ENCODE measurements at regions not wholly inside any gene's neighbourhood (a gene's known extent, or its start where the extent isn't known, plus 50 kb on each side); places are given as distances from the start of the nearest gene placed in this dataset.
"Not testable (repeated sequence)": the region's sequence is repeated elsewhere in the genome, so short reads cannot be mapped to it uniquely, and the experiment has no call there.

DNA sequence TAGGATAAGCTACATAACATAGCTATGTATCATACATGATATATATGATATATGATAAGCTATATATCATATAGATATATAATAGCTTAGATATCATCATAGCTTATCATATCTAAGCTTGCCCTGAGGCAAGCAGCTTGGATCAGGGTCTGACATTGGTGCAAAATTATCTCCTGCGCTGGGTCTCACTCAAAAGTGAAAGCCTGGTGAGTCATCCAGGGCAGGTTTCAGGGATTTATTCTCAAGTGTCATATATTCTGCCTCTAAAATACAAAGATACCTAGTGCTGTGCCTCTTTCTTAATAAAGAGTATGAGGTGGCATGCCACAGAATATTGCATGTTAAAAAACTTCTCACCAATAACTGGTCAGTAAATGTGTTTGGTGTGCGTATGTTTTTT lies 105.9 kb downstream of the CDC14C start:
- Histone ChIP-seq H3K27me3 (ENCODE audit: control insufficient read depth in 4 of 4, insufficient read depth in 4 of 4, low read length in 3 of 4) (no peaks in the 10 kb centered on the region), H3K4me1 (ENCODE audit: control insufficient read depth in 4 of 4, insufficient read depth in 4 of 4, low read length in 3 of 4) (no peaks in the 10 kb centered on the region), H3K4me3 (ENCODE audit: low read depth in 1 of 3, low read length in 3 of 3) (no peak overlapping the region), H3K9ac (ENCODE audit: low read depth in 1 of 2, low read length in 2 of 2) (no peak overlapping the region), H3K36me3 (ENCODE audit: control insufficient read depth in 4 of 4, insufficient read depth in 3 of 4, low read depth in 1 of 4, low read length in 3 of 4) (no peaks in the 10 kb centered on the region), H3K27ac (ENCODE audit: low read depth in 1 of 2, low read length in 2 of 2) (no peak overlapping the region), H3K9me3 (ENCODE audit: control insufficient read depth in 4 of 4, low read length in 3 of 4) (no peaks in the 10 kb centered on the region)
- WGBS: 89% methylated on average over 2 of the region's 2 CpGs
- no peak for TF ChIP-seq JUND (IDR thresholded peaks at IDR 0.05)
- no peak for TF ChIP-seq TAF1 (conservative IDR thresholded peaks at IDR 0.05)
- TF ChIP-seq HNF4G (IDR thresholded peaks at IDR 0.05): no peak
- TF ChIP-seq NR2F2 (IDR thresholded peaks at IDR 0.05): no peak
- no peak for TF ChIP-seq HNF4A (conservative IDR thresholded peaks at IDR 0.05)
- TF ChIP-seq, protein P1, sequence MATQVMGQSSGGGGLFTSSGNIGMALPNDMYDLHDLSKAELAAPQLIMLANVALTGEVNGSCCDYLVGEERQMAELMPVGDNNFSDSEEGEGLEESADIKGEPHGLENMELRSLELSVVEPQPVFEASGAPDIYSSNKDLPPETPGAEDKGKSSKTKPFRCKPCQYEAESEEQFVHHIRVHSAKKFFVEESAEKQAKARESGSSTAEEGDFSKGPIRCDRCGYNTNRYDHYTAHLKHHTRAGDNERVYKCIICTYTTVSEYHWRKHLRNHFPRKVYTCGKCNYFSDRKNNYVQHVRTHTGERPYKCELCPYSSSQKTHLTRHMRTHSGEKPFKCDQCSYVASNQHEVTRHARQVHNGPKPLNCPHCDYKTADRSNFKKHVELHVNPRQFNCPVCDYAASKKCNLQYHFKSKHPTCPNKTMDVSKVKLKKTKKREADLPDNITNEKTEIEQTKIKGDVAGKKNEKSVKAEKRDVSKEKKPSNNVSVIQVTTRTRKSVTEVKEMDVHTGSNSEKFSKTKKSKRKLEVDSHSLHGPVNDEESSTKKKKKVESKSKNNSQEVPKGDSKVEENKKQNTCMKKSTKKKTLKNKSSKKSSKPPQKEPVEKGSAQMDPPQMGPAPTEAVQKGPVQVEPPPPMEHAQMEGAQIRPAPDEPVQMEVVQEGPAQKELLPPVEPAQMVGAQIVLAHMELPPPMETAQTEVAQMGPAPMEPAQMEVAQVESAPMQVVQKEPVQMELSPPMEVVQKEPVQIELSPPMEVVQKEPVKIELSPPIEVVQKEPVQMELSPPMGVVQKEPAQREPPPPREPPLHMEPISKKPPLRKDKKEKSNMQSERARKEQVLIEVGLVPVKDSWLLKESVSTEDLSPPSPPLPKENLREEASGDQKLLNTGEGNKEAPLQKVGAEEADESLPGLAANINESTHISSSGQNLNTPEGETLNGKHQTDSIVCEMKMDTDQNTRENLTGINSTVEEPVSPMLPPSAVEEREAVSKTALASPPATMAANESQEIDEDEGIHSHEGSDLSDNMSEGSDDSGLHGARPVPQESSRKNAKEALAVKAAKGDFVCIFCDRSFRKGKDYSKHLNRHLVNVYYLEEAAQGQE (IDR thresholded peaks at IDR 0.05): no peak
- TF ChIP-seq SP1 (IDR thresholded peaks at IDR 0.05): no peak
- no peak for TF ChIP-seq FOXA1 (IDR thresholded peaks at IDR 0.05)
- TF ChIP-seq RAD21 (IDR thresholded peaks at IDR 0.05): no peak
- DNase-seq (ENCODE audit: low spot score): no peak

DNA sequence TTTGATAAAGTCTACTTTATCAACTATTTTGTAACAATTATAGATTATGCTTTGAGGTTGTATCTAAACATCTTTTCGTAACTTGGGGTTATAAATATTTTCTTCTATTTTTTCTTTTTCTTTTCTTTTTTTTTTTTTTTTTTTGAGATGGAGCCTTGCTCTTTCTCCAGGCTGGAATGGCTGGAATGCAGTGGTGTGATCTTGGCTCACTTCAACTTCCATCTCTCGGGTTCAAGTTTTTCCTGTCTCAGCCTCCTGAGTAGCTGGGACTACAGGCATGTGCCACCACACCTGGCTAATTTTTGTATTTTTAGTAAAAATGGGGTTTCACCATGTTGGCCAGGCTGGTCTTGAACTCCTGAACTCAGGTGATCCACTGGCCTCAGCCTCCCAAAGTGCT lies 108.8 kb downstream of the CDC14C start:
- H3K27me3 ChIP-seq (ENCODE audit: control insufficient read depth in 4 of 4, insufficient read depth in 4 of 4, low read length in 3 of 4); H3K4me3 ChIP-seq (ENCODE audit: low read depth in 1 of 3, low read length in 3 of 3); H3K9ac ChIP-seq (ENCODE audit: low read depth in 1 of 2, low read length in 2 of 2); H3K27ac ChIP-seq (ENCODE audit: low read depth in 1 of 2, low read length in 2 of 2); H3K36me3 ChIP-seq (ENCODE audit: control insufficient read depth in 4 of 4, insufficient read depth in 3 of 4, low read depth in 1 of 4, low read length in 3 of 4); H3K4me1 ChIP-seq (ENCODE audit: control insufficient read depth in 4 of 4, insufficient read depth in 4 of 4, low read length in 3 of 4); DNase-seq (ENCODE audit: low spot score); H3K9me3 ChIP-seq (ENCODE audit: control insufficient read depth in 4 of 4, low read length in 3 of 4): not testable (repeated sequence)
- 84% methylated on average over 2 of the region's 2 CpGs for WGBS

DNA sequence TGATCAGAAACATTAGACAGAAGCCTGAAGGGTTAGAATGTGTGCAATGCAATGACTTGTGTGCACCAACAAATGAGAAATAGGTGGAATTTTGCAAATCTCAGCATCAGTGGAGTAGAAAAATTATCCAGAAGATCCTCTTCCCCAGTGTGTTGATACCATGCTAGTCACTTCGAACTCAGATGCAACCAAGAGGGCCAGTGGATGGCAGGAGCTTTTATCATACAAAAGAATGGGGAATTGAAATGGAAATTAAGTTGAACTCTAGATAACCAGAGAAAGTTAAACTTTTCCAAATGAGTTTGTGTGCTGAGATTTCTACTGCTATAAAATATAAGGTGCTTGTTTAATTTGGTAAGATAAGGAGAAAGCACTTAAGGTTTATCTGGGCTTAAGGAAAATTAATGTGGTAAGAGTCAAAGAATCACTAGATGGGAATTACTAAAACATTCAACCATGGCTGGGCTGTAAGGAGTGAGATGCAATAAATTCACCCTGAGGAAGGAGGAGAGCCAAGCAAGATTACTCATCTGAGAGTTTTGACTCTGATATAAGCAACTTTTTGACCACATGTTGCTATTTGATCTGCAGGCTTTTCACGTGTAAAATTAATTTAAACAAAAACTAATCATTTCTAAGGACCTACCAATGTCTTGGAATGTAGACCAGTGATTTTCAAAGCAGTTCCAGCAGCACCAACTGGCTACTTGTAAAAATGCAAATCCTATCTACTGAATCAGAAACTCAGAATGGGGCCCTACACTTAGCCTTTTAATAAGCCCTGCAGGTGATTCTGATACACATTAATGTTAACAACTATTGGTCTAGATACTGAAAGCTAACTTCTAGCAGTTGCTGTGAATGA lies 113.2 kb downstream of the CDC14C start:
- no peaks in the 10 kb centered on the region for H3K9me3 ChIP-seq (ENCODE audit: control insufficient read depth in 4 of 4, low read length in 3 of 4)
- no peak for DNase-seq (ENCODE audit: low spot score)
- 16% methylated on average over 2 of the region's 2 CpGs for whole genome bisulfite sequencing
- no peak overlapping the region for H3K27ac ChIP-seq (ENCODE audit: low read depth in 1 of 2, low read length in 2 of 2)
- H3K9ac ChIP-seq (ENCODE audit: low read depth in 1 of 2, low read length in 2 of 2): no peak overlapping the region
- no peaks in the 10 kb centered on the region for H3K36me3 ChIP-seq (ENCODE audit: control insufficient read depth in 4 of 4, insufficient read depth in 3 of 4, low read depth in 1 of 4, low read length in 3 of 4)
- no peaks in the 10 kb centered on the region for H3K4me1 ChIP-seq (ENCODE audit: control insufficient read depth in 4 of 4, insufficient read depth in 4 of 4, low read length in 3 of 4)
- H3K4me3 ChIP-seq (ENCODE audit: low read depth in 1 of 3, low read length in 3 of 3): no peak overlapping the region
- no peaks in the 10 kb centered on the region for H3K27me3 ChIP-seq (ENCODE audit: control insufficient read depth in 4 of 4, insufficient read depth in 4 of 4, low read length in 3 of 4)
- TF ChIP-seq, protein P2, sequence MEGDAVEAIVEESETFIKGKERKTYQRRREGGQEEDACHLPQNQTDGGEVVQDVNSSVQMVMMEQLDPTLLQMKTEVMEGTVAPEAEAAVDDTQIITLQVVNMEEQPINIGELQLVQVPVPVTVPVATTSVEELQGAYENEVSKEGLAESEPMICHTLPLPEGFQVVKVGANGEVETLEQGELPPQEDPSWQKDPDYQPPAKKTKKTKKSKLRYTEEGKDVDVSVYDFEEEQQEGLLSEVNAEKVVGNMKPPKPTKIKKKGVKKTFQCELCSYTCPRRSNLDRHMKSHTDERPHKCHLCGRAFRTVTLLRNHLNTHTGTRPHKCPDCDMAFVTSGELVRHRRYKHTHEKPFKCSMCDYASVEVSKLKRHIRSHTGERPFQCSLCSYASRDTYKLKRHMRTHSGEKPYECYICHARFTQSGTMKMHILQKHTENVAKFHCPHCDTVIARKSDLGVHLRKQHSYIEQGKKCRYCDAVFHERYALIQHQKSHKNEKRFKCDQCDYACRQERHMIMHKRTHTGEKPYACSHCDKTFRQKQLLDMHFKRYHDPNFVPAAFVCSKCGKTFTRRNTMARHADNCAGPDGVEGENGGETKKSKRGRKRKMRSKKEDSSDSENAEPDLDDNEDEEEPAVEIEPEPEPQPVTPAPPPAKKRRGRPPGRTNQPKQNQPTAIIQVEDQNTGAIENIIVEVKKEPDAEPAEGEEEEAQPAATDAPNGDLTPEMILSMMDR (IDR thresholded peaks at IDR 0.05; ENCODE audit: low read depth, low read length, missing input control): no peak
- TF ChIP-seq HNF4G (IDR thresholded peaks at IDR 0.05) (no peak), FOXA2 (IDR thresholded peaks at IDR 0.05) (no peak), NR2F2 (IDR thresholded peaks at IDR 0.05) (no peak), GABPA (IDR thresholded peaks at IDR 0.05 in 1 of 2, conservative IDR thresholded peaks at IDR 0.05 in 1 of 2) (no peak), TAF1 (conservative IDR thresholded peaks at IDR 0.05) (no peak), RXRA (IDR thresholded peaks at IDR 0.05) (no peak)
- TF ChIP-seq, protein P1 (IDR thresholded peaks at IDR 0.05): no peak
- TF ChIP-seq, protein P3, sequence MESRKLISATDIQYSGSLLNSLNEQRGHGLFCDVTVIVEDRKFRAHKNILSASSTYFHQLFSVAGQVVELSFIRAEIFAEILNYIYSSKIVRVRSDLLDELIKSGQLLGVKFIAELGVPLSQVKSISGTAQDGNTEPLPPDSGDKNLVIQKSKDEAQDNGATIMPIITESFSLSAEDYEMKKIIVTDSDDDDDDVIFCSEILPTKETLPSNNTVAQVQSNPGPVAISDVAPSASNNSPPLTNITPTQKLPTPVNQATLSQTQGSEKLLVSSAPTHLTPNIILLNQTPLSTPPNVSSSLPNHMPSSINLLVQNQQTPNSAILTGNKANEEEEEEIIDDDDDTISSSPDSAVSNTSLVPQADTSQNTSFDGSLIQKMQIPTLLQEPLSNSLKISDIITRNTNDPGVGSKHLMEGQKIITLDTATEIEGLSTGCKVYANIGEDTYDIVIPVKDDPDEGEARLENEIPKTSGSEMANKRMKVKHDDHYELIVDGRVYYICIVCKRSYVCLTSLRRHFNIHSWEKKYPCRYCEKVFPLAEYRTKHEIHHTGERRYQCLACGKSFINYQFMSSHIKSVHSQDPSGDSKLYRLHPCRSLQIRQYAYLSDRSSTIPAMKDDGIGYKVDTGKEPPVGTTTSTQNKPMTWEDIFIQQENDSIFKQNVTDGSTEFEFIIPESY (IDR thresholded peaks at IDR 0.05): no peak
- TF ChIP-seq, protein P4, sequence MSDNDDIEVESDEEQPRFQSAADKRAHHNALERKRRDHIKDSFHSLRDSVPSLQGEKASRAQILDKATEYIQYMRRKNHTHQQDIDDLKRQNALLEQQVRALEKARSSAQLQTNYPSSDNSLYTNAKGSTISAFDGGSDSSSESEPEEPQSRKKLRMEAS (IDR thresholded peaks at IDR 0.05): no peak
- TF ChIP-seq, protein P5, sequence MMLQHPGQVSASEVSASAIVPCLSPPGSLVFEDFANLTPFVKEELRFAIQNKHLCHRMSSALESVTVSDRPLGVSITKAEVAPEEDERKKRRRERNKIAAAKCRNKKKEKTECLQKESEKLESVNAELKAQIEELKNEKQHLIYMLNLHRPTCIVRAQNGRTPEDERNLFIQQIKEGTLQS (IDR thresholded peaks at IDR 0.05): no peak

Data from liver (tissue), 8 donors.